Ectodermal cell (in vitro differentiated cells): ENCODE measurements at regions not wholly inside any gene's neighbourhood (a gene's known extent, or its start where the extent isn't known, plus 50 kb on each side); places are given as distances from the start of the nearest gene placed in this dataset.

ENCODE experiments used
- H3K27ac ChIP-seq: 2 replicates; pipeline ENCODE4 v1.7.0; 2013; ENCODE audit warnings: mild to moderate bottlenecking, low read depth, low read length; ENCODE audit not compliant: insufficient read depth, poor library complexity, severe bottlenecking
- H3K27me3 ChIP-seq: 2 replicates; pipeline ENCODE4 v1.7.0; 2013; ENCODE audit warnings: mild to moderate bottlenecking, low read length; ENCODE audit not compliant: insufficient read depth, control insufficient read depth, poor library complexity, severe bottlenecking
- H3K36me3 ChIP-seq: one replicate; pipeline ENCODE4 v1.7.0; 2013; ENCODE audit warnings: low read length; ENCODE audit not compliant: control insufficient read depth, insufficient read depth
- H3K4me1 ChIP-seq: one replicate; pipeline ENCODE4 v1.7.0; 2013; ENCODE audit warnings: low read length; ENCODE audit not compliant: control insufficient read depth, insufficient read depth
- H3K4me3 ChIP-seq: 2 replicates; pipeline ENCODE4 v1.7.0; 2013; ENCODE audit warnings: low read depth, low read length, control low read depth; ENCODE audit not compliant: insufficient read depth
- H3K9me3 ChIP-seq: 2 replicates; pipeline ENCODE4 v1.7.0; 2013; ENCODE audit warnings: mild to moderate bottlenecking, low read length, moderate library complexity; ENCODE audit not compliant: control insufficient read depth
- WGBS, 2 experiments: methylation state at CpG; one replicate each; pipeline ENCODE4 v1.1.7; 2013; ENCODE audit warnings: missing lambda C conversion rate in 2 of 2; 5-methylcytosine and 5-hydroxymethylcytosine counted together

GRCh38 chr3:104952146-104952972 lies 414.4 kb upstream of the ALCAM start:
- Histone ChIP-seq H3K27ac (no peak overlapping the region), H3K36me3 (no peaks in the 10 kb centered on the region), H3K4me1 (no peaks in the 10 kb centered on the region), H3K27me3 (no peaks in the 10 kb centered on the region), H3K9me3 (no peaks in the 10 kb centered on the region), H3K4me3 (no peak overlapping the region)
- WGBS, 2 experiments, result 90 to 93% methylated on average over 2 of the region's 2 CpGs

- 96 to 97% methylated on average over 25 of the region's 25 CpGs for WGBS, 2 experiments
- no peak overlapping the region for H3K4me3 ChIP-seq
Observed at GRCh38 chr3:104956620-104957345, 409.9 kb upstream of the ALCAM start.

GRCh38 chr3:104960579-104960978 lies 406.1 kb upstream of the ALCAM start:
- 79 to 90% methylated on average over 1 to 2 of the region's 2 CpGs for WGBS, 2 experiments
- Histone ChIP-seq H3K27ac (no peak overlapping the region), H3K36me3 (no peaks in the 10 kb centered on the region), H3K4me1 (peaks cover 3% of the 10 kb centered on the region), H3K27me3 (no peaks in the 10 kb centered on the region), H3K4me3 (no peak overlapping the region), H3K9me3 (no peaks in the 10 kb centered on the region)

More at GRCh38 chr3:104956620-104957345, 409.9 kb upstream of the ALCAM start:
- peaks cover under 1% of the 10 kb centered on the region for H3K4me1 ChIP-seq
- H3K9me3 ChIP-seq, result no peaks in the 10 kb centered on the region
- H3K27ac ChIP-seq, result no peak overlapping the region
- no peaks in the 10 kb centered on the region for H3K27me3 ChIP-seq
- H3K36me3 ChIP-seq, result no peaks in the 10 kb centered on the region

- Histone ChIP-seq H3K9me3 (no peaks in the 10 kb centered on the region), H3K27ac (peak overlapping the region; percentile 52), H3K4me3 (no peak overlapping the region), H3K36me3 (no peaks in the 10 kb centered on the region), H3K27me3 (no peaks in the 10 kb centered on the region), H3K4me1 (peaks cover 3% of the 10 kb centered on the region)
- WGBS, 2 experiments, result 18 to 32% methylated on average over 1 of the region's 1 CpG
Observed at GRCh38 chr3:104961851-104962250, 404.9 kb upstream of the ALCAM start.

- H3K27me3 ChIP-seq, result no peaks in the 10 kb centered on the region
- H3K4me1 ChIP-seq, result no peaks in the 10 kb centered on the region
- 83 to 85% methylated on average over 4 to 5 of the region's 5 CpGs for WGBS, 2 experiments
- H3K4me3 ChIP-seq, result no peak overlapping the region
- H3K9me3 ChIP-seq, result no peaks in the 10 kb centered on the region
- no peak overlapping the region for H3K27ac ChIP-seq
- no peaks in the 10 kb centered on the region for H3K36me3 ChIP-seq
Observed at GRCh38 chr3:104974316-104974715, 392.4 kb upstream of the ALCAM start.

GRCh38 chr3:104977719-104978118 lies 389.0 kb upstream of the ALCAM start:
- Histone ChIP-seq H3K9me3 (no peaks in the 10 kb centered on the region), H3K27ac (no peak overlapping the region), H3K27me3 (no peaks in the 10 kb centered on the region), H3K4me1 (no peaks in the 10 kb centered on the region), H3K4me3 (no peak overlapping the region), H3K36me3 (no peaks in the 10 kb centered on the region)
- WGBS, 2 experiments, result 76 to 95% methylated on average over 2 of the region's 3 CpGs

GRCh38 chr3:104982130-104982529 lies 384.6 kb upstream of the ALCAM start:
- Histone ChIP-seq H3K36me3 (no peaks in the 10 kb centered on the region), H3K9me3 (no peaks in the 10 kb centered on the region), H3K4me1 (no peaks in the 10 kb centered on the region), H3K4me3 (no peak overlapping the region), H3K27me3 (no peaks in the 10 kb centered on the region), H3K27ac (no peak overlapping the region)
- WGBS, 2 experiments, result 100% methylated on average over 1 of the region's 1 CpG

- Histone ChIP-seq H3K4me3 (no peak overlapping the region), H3K4me1 (no peaks in the 10 kb centered on the region), H3K27ac (no peak overlapping the region), H3K27me3 (no peaks in the 10 kb centered on the region), H3K36me3 (no peaks in the 10 kb centered on the region), H3K9me3 (no peaks in the 10 kb centered on the region)
- WGBS, 2 experiments, result 100% methylated on average over 1 of the region's 2 CpGs; no CpG with 5 or more reads in 1 of the 2 experiments
Observed at GRCh38 chr3:104987859-104988258, 378.9 kb upstream of the ALCAM start.

- Histone ChIP-seq H3K27ac (no peak overlapping the region), H3K36me3 (no peaks in the 10 kb centered on the region), H3K9me3 (no peaks in the 10 kb centered on the region), H3K4me3 (no peak overlapping the region), H3K27me3 (no peaks in the 10 kb centered on the region), H3K4me1 (no peaks in the 10 kb centered on the region)
- 95 to 97% methylated on average over 3 of the region's 3 CpGs for WGBS, 2 experiments
Observed at GRCh38 chr3:104988496-104988895, 378.2 kb upstream of the ALCAM start.

- Histone ChIP-seq H3K9me3 (no peaks in the 10 kb centered on the region), H3K27ac (no peak overlapping the region), H3K4me1 (no peaks in the 10 kb centered on the region), H3K27me3 (no peaks in the 10 kb centered on the region), H3K36me3 (no peaks in the 10 kb centered on the region), H3K4me3 (no peak overlapping the region)
- 70 to 90% methylated on average over 1 of the region's 1 CpG for WGBS, 2 experiments
Observed at GRCh38 chr3:104989878-104990277, 376.8 kb upstream of the ALCAM start.
